AG04449 (cell line): ENCODE measurements at regions not wholly inside any gene's neighbourhood (a gene's known extent, or its start where the extent isn't known, plus 50 kb on each side); places are given as distances from the start of the nearest gene placed in this dataset.

Source experiments
- CTCF ChIA-PET: fragments of 350-600 bp; formaldehyde crosslinking; extraction: SDS; loops from one replicate; lab custom pipeline; 2021; ENCODE audit warnings: antibody characterized with exemption; lab: Yijun Ruan, JAX
- POLR2A ChIA-PET: fragments of 400-600, 350-600 bp; formaldehyde crosslinking; extraction: SDS; loops from one replicate; lab custom pipeline; 2020; ENCODE audit warnings: antibody characterized with exemption, inconsistent platforms; lab: Yijun Ruan, JAX
- DNase-seq: peaks from one replicate; pipeline ENCODE4 v3.0.0-alpha.2; 2010; ENCODE audit warnings: low read depth, low spot score
- H3K4me3 ChIP-seq: 2 replicates; pipeline ENCODE4 v1.5.1; 2011; ENCODE audit warnings: low read depth, mild to moderate bottlenecking, control low read depth, low read length
- TF ChIP-seq, protein P1 (sequence below): IDR thresholded peaks from one replicate; pipeline ENCODE4 v1.5.1; 2011; ENCODE audit warnings: mild to moderate bottlenecking, moderate library complexity, low read length, control low read depth, inconsistent platforms; ENCODE audit not compliant: insufficient read depth; ENCODE audit errors: missing control alignments

DNA sequence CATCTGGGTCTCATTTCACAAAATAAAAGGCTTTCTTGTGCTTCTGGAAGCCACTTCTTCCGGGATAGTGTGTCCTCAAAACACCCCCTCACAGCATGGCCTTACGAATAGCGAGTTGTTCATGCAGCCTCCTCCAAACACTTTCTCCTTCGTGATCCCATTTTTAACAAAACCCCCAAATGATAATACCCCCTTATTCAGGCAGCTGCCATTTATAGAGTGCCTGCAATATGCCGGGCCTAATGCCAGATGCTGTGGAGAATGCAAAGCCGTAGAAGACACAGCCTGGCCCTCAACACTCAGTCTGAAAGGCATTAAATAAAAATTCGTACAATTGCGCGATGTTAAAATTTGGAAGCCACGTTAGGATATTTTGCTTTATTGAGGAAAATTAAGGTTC is 66.4 kb upstream of the SLC44A1 start:
- POLR2A ChIA-PET: no interaction called here

DNA sequence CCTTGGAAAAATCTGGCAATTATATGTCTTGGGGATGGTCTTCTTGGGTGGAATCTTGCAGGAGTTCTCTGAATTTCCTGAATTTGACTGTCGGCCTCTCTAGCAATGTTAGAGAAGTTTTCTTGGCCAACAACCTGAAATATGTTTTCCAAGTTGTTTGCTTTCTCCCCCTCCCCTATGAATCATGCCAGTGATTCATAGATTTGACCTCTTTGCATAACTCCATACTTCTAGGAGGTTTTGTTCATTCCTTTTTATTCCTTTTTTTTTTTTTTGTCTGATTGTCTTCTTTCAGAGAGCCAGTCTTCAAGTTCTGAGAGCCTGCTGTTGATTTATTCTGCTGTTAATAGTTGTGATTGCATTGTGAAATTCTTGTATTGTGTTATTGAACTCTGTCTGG is 56.7 kb upstream of the SLC44A1 start:
- peak; percentile 45 for DNase-seq
- TF ChIP-seq, protein P1, sequence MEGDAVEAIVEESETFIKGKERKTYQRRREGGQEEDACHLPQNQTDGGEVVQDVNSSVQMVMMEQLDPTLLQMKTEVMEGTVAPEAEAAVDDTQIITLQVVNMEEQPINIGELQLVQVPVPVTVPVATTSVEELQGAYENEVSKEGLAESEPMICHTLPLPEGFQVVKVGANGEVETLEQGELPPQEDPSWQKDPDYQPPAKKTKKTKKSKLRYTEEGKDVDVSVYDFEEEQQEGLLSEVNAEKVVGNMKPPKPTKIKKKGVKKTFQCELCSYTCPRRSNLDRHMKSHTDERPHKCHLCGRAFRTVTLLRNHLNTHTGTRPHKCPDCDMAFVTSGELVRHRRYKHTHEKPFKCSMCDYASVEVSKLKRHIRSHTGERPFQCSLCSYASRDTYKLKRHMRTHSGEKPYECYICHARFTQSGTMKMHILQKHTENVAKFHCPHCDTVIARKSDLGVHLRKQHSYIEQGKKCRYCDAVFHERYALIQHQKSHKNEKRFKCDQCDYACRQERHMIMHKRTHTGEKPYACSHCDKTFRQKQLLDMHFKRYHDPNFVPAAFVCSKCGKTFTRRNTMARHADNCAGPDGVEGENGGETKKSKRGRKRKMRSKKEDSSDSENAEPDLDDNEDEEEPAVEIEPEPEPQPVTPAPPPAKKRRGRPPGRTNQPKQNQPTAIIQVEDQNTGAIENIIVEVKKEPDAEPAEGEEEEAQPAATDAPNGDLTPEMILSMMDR: no peak
- POLR2A ChIA-PET: no interaction called here
- no peak overlapping the region for H3K4me3 ChIP-seq
- CTCF ChIA-PET: interaction anchor here (0.8 to 1.6 kb wide), 3 partner anchors 9 to 325 kb away, joined by 3 to 5 read pairs (median 3); no protein-coding TSS in a partner anchor

More for the DNA sequence above, 66.4 kb upstream of the SLC44A1 start:
- CTCF ChIA-PET: interaction anchor here (1.0 to 1.6 kb wide), 2 partner anchors 9 to 239 kb away, joined by 3 to 4 read pairs; no protein-coding TSS in a partner anchor
- TF ChIP-seq, protein P1: no peak
- no peak overlapping the region for H3K4me3 ChIP-seq
- no peak for DNase-seq

DNA sequence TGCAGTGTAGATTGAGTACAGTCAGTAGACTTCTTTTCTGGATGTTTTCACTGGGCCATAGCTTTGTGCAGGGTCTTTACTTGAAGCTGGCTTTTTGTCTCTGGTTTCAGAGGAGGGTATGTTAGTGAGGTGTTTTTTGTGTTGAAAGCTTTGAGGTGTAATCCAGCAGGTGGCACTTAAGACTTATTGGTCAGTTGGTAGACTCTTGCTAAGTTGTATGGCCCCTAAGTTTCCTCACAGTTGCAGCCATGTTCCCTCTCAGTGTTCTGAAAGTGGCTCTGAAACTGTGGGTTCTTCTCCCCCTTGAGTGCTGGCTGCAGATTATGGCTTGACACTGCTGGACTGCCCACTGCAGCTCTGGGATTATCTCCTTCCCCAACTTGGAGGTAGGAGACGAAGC is 55.7 kb upstream of the SLC44A1 start:
- TF ChIP-seq, protein P1: no peak
- H3K4me3 ChIP-seq: no peak overlapping the region
- POLR2A ChIA-PET: no interaction called here
- CTCF ChIA-PET: interaction anchor here (1.1 kb wide), 1 partner anchor 226 kb away, joined by 3 read pairs; no protein-coding TSS in a partner anchor
- no peak for DNase-seq

DNA sequence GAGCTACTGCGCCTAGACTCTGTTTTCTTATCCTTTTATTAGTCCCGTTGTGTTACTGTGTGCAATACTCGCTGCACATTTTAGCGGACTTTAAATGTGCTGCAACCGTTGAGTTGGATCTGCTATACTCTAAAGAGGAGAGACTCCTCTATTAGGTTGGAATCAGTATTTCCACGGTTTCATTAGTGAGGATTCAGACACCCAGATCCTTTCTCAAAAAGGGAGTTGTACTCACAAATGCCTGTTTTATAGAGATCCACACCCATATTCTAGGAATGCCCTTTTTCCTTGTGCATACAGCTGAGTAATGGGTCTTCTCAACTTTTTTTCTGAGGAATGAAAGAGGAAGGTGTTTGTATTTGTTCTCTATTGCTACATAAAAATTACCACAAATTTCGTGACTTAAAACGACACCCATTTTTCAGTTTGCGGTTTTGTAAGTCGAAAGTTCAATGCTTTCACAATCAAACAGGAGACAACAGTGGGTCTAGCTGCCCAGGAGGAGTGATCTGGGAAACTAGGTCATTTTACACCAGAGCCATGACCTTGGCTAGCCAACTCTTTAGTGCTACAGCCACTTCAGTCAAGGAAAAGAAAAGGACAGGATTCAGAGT is 52.8 kb upstream of the SLC44A1 start:
- POLR2A ChIA-PET: no interaction called here
- no peak overlapping the region for H3K4me3 ChIP-seq
- TF ChIP-seq, protein P1: no peak
- DNase-seq: no peak
- CTCF ChIA-PET: no interaction called here

DNA sequence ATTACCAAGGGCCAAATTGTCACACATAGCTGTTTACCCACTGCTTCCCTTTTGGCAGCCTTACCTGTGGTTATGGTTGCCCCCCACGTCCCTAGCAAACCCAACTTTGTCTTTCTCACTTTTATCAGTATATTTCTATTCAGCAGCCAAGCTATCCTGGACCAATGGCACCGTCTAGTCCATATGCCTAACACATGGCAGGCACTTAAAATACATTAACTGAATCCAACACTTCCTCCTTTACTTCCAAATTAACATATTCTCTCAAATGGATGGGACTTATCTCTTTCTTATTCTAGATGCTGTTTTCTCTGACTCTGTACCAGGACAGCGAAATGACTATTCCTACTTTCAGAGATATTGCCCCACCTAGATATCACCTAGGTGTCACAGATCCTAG is 50.9 kb upstream of the SLC44A1 start:
- no peak overlapping the region for H3K4me3 ChIP-seq
- ChIA-PET CTCF (no interaction called here), POLR2A (no interaction called here)
- TF ChIP-seq, protein P1: no peak
- no peak for DNase-seq

DNA sequence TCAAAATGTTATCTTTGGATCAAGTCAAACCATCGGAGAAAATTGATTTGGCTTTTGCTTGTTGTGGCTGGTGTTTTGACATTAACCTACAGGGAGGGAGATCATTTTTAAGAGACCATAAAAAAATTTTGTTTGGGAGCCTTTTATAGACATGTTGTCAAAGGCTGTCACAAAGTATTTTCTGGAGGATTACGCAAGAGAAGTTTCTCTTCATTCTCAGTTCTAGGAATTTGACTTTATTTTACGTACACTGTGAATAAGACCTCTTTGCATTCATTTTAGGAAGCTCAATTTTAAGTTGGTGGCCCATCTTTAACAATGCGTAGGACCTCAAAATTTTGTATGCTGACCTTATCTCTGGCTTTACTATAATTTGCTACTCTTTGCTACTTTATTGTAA is 50.2 kb upstream of the SLC44A1 start:
- TF ChIP-seq, protein P1: no peak
- no peak overlapping the region for H3K4me3 ChIP-seq
- DNase-seq: no peak
- ChIA-PET POLR2A (no interaction called here), CTCF (no interaction called here)
